ENCODE measurements at regions not wholly inside any gene's neighbourhood (a gene's known extent, or its start where the extent isn't known, plus 50 kb on each side); places are given as distances from the start of the nearest gene placed in this dataset.

- intact Hi-C loops (cut with DNase I), result no loop called here
- no peak for ATAC-seq
These were observed 163.0 kb downstream of the BTC start for GRCh38 chr4:74631338-74631737.

DNA sequence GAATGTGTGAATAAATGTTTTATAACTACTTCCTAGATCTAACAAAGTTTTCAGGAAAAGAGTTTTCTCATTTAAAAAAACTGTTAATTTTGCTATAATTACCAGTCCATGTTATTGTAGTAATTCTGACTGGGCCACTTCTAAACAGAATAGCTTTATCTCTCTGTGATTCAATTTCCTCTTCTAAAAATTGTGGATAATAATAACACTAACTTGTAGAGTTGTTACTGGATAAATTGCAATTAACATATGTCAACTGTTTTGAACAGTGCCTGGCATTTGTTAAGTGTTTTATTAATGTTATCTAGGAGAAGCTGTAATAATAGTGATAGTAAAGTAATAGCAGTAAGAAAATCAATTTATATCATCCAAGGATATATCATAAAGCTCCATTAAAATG, 162.3 kb downstream of the BTC start:
- no peak for DNase-seq (ENCODE audit: missing footprints)
- intact Hi-C loops (cut with DNase I), result no loop called here
- ATAC-seq, result no peak

More at GRCh38 chr4:74631338-74631737, 163.0 kb downstream of the BTC start:
- DNase-seq (ENCODE audit: missing footprints), result no peak

- ATAC-seq (no peak), DNase-seq (ENCODE audit: missing footprints) (no peak)
- intact Hi-C loops (cut with DNase I), result no loop called here
These were observed 161.7 kb downstream of the BTC start for GRCh38 chr4:74632634-74633033.

GRCh38 chr4:74635074-74635473, 159.2 kb downstream of the BTC start:
- ATAC-seq, result no peak
- intact Hi-C loops (cut with DNase I), result no loop called here
- DNase-seq (ENCODE audit: missing footprints), result no peak

- intact Hi-C loops (cut with DNase I), result no loop called here
- DNase-seq (ENCODE audit: missing footprints) (no peak), ATAC-seq (no peak)
These were observed 158.7 kb downstream of the BTC start for GRCh38 chr4:74635490-74636123.

- ATAC-seq, result no peak
- DNase-seq (ENCODE audit: missing footprints), result no peak
- intact Hi-C loops (cut with DNase I), result no loop called here
These were observed 156.3 kb downstream of the BTC start for GRCh38 chr4:74638001-74638400.

DNA sequence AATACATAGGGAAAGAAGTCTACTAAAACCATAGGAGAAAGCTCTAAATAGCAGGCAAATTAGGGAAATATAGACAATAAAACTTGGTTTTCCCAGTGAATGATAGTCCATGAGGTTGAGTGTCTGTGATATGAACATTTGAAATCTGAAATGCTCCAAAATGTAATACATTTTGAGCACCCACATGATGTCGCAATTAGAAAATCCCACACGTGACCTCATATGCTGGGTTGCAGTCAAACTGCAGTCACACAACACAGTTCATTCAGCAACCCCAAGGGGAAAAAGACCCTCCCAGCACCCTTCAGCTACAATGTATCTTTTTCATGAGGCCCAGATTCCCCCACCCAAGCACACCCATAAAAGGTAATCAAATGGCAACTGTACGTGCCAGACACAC, 155.6 kb downstream of the BTC start:
- no peak for DNase-seq (ENCODE audit: missing footprints)
- intact Hi-C loops (cut with DNase I), result no loop called here
- no peak for ATAC-seq

DNA sequence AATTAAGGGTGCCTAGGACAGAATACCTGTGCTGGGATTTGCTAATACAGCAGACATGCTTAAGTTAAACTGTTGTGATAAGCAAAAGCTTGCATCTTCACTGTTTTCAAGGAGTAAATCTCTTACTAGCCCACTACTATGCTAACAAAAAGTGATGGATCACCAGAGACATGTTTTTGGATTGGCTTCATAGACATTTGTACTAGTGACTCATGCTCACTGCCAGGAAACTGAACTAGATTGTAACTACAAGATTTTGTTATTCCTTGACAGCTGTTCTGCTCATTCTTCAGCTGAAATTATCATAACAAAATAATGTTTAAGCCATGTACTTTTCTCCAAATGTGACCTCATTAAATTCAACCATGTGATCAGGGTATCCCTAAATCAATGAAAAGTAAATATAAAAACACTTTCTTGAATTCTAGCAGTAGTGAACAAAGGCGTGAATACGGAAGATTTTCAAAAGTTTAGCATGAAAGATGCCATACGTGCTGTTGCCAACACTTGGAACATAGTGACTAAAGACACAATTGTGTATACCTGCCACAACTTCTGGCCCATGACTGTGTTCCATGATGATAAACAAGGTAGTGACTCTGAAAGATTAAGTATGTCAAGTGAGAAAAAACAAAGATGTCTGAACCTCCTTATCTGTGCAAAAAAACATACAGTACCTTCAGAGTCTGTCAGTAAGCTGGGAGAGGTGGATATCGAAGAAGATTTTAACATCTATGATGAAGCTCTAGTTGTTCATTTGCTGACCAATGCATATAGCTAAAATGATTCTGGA, 154.0 kb downstream of the BTC start:
- intact Hi-C loops (cut with DNase I), result no loop called here
- DNase-seq (ENCODE audit: missing footprints), result no peak
- ATAC-seq, result no peak

DNA sequence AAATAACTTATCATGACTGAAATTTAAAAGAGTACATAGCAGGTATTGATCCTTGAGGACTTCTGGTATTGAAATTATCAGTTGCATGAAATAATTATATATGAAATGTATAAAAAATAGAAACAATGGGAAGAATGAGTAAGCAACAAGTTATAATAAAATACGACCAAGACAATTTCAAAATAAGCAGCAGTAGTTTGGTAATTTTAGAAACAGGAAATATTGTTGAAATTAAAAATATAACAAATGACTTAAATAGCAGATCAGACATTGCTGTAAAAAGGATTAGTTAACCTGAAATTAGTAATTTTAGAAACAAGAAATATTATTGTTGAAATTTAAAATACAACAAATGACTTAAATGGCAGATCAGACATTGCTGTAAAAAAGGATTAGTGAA, 152.3 kb downstream of the BTC start:
- no peak for DNase-seq (ENCODE audit: missing footprints)
- intact Hi-C loops (cut with DNase I), result no loop called here
- ATAC-seq, result no peak

DNA sequence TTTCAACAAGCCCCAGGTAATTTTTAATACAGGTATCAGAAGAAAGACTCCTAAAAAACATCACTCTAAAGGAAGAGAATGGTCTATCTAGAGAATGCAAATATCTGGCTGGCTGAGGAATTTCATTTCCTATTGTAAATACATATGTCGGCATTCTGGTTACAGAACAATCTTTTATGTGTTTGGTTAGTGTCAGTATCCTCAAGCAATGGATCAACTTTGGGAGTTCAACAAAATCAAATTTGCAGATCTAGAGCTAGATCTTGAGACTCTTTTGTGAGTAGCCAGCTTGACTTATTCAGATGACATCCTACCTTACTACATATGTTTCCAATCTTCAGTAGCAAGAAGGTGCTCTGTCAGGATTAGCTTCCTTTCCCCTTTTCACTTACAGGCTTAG, 145.1 kb downstream of the BTC start:
- ATAC-seq, result no peak
- no peak for DNase-seq (ENCODE audit: missing footprints)
- intact Hi-C loops (cut with DNase I), result no loop called here

DNA sequence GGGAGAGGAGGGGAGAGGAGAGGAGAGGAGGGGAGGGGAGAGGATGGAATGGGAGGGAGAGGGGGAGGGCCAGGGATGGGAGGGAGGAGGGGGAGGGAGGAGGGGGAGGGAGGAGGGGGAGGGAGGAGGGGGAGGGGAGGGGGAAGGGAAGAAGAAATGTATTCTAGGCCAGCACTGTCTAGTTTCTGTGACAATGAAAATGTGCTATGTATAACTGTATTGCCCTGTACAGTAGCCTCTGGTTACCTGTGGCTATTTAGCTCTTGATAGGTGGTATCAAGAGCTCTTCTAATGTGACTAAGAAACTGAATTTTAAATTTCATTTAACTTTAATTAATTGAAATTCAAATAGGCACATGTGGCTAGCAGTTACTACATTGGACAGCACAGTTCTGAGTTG, 143.1 kb downstream of the BTC start:
- intact Hi-C loops (cut with DNase I), result no loop called here
- no peak for ATAC-seq
- no peak for DNase-seq (ENCODE audit: missing footprints)

- ATAC-seq (no peak), DNase-seq (ENCODE audit: missing footprints) (no peak)
- intact Hi-C loops (cut with DNase I), result no loop called here
These were observed 140.7 kb downstream of the BTC start for GRCh38 chr4:74653331-74654229.

DNA sequence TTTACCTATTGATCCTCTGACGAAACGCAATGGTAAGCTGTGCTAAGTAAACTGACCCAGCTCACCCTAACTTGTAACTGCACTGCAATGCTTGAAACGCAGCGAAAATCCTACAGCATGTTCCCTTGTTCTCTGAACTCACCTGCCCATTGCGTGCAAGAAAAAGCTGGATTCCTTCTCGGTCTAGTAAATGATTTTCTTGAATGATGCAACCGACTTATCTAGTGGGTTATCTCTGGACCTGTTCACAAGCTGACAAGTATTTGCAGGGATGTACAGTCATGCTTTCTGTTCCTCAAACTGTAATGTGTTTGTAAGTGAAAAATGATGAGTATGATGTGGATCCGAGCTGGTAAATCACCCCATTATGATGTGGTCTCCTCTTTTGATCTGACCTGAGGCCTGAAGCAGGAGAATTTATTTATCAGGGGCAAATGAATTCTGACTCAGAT, 140.1 kb downstream of the BTC start:
- no peak for DNase-seq (ENCODE audit: missing footprints)
- intact Hi-C loops (cut with DNase I), result no loop called here
- no peak for ATAC-seq

DNA sequence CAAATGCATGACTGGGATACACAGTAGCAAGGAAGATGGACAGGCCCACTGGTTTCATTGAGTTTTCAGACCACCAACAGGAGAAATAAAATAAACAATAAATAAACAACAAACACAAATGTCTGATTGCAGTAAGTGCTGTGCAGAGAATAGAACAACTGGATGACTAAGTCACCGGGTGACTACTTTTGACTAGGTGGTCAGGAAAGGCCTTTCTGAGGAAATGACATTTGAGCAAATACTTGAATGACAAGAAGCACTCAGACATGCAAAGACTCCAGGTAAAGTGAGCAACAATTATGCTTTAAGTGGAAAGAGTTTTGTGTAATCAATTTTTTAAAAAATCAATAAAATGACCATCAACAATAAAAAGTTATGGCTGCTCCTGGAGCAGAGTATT, 137.7 kb downstream of the BTC start:
- ATAC-seq (no peak), DNase-seq (ENCODE audit: missing footprints) (no peak)
- intact Hi-C loops (cut with DNase I), result no loop called here

DNA sequence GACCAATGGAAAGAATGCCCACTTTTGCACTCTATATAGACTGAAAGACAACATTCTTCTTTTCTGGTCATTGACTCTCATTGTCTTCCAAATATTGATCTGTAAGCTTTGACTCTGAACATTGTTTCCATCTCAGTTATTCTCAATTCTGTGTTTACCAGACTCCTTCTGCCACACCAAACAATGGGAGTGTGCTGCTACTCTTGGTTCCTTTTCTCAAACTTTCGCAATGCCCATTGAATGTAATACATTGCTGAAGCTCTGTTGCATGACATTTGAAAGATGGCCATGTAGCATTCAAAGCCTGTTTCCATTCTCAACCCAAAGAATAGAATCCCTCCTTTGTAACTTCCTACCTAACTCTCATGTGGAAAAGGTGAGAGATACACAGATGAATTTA, 136.2 kb downstream of the BTC start:
- DNase-seq (ENCODE audit: missing footprints) (no peak), ATAC-seq (no peak)
- intact Hi-C loops (cut with DNase I), result no loop called here

DNA sequence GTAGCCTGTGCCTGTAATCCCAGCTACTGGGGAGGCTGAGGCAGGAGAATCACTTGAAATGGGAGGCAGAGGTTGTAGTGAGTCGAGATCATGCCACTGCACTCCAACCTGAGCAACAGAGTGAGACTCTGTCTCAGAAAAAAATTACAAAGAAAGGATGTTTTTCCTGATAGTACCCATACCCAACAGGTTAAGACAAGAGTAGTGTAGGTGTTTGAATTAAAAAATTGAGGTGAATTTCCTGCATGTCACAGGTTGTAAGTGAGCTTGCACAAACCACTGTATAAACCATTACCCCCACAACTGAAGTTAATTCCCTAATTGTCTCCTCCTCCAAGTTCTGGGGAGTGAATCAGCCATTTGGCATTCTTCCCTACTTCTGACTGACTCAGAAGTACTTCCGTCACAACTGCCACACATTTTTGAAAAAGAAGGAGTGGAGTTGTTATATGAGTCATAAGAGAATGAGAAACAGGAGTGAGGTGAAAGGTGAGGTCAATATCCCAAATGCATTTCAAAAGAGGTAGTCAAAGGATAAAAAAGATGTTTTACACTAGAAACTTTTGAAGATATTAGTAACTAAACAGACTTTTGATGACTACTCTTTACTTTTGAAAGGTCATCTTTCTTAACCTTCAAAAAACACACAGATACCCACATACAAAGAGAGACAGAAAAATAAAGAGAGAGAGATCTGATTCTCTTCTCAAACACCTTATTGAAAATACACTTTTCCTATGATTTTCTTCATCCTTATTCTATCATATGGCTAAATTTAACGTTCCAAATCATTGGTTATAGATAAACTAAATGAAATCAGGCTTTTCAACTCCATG, 134.5 kb downstream of the BTC start:
- intact Hi-C loops (cut with DNase I), result no loop called here
- no peak for ATAC-seq
- DNase-seq (ENCODE audit: missing footprints), result no peak

DNA sequence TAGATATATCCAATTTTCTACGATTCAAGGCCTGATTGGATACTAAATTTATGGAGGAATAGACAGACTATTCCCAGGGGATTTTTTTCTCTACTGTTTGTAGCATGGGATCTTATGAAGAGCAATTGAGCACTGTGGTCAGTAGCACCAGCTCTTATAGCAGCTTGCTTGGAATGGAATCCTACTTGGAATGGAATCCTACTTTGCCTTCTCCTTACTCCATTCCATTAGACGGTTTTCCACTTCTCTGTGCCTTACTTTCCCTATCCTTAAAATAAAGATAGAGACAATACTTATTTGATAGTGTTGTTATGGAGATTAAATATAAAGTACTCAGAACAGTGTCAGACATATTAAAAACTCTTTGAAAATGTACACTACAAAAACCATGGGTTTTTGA, 133.5 kb downstream of the BTC start:
- DNase-seq (ENCODE audit: missing footprints) (no peak), ATAC-seq (no peak)
- intact Hi-C loops (cut with DNase I), result no loop called here

GRCh38 chr4:74661427-74662201, 132.7 kb downstream of the BTC start:
- intact Hi-C loops (cut with DNase I), result no loop called here
- no peak for DNase-seq (ENCODE audit: missing footprints)
- no peak for ATAC-seq
